HG02763 (cell line): ENCODE measurements at regions not wholly inside any gene's neighbourhood (a gene's known extent, or its start where the extent isn't known, plus 50 kb on each side); places are given as distances from the start of the nearest gene placed in this dataset.

Experiments
- ATAC-seq: cut with Tn5 transposase; IDR thresholded peaks from one replicate; pipeline ENCODE4 v1.9.1; 2021; ENCODE audit warnings: mild to moderate bottlenecking, moderate library complexity; ENCODE audit not compliant: unreplicated experiment

- no peak for ATAC-seq
Measured at GRCh38 chr5:60379907-60380306, 320.1 kb downstream of the DEPDC1B start.

GRCh38 chr5:60377826-60378225, 322.1 kb downstream of the DEPDC1B start:
- ATAC-seq = no peak

DNA sequence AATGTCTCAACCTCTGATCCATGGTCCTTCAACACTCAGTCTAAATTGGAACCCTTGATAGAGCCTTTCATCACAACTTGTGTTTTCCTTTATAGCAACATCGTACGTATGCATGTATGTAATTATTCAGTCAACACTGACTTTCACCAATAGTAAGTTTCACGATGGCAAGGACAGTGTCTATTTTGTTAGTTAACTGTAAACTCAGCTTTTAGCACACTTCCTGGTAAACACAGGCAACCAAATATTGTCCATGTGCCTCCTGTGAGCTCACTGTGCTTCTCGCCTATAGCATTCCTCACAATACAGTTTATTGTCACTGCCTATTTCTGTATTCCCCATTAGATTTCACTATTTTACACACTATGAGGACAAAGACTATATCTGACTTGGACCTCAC, 323.1 kb downstream of the DEPDC1B start:
- no peak for ATAC-seq

DNA sequence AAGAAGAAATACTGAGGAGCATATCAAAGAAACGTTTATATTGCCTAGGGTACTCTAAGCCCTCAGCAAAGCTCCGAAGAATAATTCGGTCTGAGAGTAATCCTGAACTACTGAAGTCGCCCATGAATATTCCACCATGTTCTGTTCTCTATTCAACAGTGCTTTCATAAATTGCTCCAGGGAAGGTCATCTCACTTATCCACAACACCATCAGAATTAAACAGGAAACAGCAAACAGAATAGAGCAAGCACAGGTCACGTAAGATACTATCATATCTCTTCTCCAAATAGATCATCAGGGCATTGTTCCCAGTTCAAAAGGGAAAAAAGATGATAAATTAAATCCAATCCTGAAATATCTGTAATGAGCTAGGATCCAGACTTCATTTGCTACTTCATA, 325.6 kb downstream of the DEPDC1B start:
- no peak for ATAC-seq

DNA sequence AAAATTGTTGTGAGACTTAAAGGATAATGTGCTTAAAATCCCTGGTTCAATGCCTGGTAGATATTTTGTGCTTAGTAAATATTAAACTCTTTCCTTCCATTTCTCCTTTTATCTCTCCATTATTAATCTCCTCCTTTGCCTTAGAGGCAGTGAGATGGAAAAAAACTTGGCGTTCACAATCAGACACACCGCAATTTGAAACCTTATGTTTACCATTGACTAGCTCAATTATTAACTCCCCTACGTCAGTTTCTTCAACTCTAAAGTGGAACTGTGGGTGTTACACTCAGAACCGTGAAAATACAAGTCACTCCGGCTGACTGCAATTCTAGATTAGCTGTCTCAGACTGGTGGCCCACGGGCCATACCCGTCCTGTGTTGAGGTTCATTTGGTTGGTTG, 327.2 kb downstream of the DEPDC1B start:
- no peak for ATAC-seq

- no peak for ATAC-seq
Measured at GRCh38 chr5:60371065-60371464, 328.9 kb downstream of the DEPDC1B start.

GRCh38 chr5:60370508-60370907, 329.5 kb downstream of the DEPDC1B start:
- ATAC-seq = no peak

DNA sequence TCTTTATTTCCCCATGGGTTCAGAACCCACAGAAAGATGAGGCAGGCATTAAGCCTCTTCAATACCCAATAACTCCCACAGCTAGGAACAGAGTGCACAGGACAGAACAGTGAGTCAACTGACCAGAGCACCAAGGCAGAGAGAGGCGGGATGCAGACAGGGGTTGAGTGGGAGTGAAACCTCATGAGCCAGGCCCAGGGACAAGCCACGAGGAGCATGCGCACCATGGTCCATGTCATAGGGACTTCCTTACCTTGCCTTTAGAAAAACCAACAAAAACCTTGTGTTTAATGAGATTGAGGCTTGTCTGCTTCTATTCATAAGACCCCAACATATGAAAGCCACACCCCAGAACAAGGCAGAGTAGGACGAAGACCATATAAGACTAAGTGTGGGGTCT, 330.6 kb downstream of the DEPDC1B start:
- no peak for ATAC-seq

DNA sequence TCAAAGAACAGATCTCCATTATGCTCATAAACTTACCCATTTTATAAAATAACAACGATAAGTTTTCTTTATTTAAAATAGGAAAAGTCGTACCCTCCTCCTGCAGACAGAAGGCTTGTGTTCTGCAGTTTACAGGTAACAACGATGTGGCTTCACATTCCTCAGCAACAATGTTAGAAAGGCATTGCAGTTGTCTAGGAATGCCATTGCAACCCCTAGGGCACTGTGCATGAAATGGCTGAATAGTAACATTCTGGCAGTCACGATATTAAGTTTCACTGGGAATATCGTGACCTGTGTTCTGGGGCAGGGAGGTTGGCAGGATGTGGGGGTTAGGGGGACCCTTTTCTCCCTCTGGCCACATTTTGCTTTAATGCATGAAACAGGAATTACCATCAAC, 331.9 kb downstream of the DEPDC1B start:
- no peak for ATAC-seq

- no peak for ATAC-seq
Measured at GRCh38 chr5:60366489-60366888, 333.5 kb downstream of the DEPDC1B start.

GRCh38 chr5:60365001-60365400, 335.0 kb downstream of the DEPDC1B start:
- ATAC-seq = no peak

- no peak for ATAC-seq
Measured at GRCh38 chr5:60362158-60362557, 337.8 kb downstream of the DEPDC1B start.

GRCh38 chr5:60360355-60360754, 339.6 kb downstream of the DEPDC1B start:
- ATAC-seq = no peak

DNA sequence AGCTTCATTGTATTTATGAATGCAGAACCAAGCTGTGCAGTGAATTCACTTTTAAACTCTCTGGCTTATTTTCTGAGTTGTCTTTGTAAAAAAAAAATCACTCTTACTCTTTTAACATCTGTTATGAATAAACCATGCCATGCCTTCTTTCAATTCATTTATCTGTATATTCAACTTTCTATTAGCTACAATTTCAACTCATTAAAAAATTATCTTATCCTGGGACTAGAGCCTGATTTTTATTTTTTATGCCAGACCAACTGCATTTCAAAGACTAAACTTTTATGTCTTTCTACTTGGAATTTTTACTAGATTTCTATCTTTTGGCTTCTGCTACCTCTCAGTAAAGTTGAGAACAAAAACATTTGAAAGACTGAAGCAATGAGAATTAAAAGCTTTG, 342.7 kb downstream of the DEPDC1B start:
- no peak for ATAC-seq

GRCh38 chr5:60356745-60357144, 343.2 kb downstream of the DEPDC1B start:
- ATAC-seq = no peak

GRCh38 chr5:60355181-60355580, 344.8 kb downstream of the DEPDC1B start:
- ATAC-seq = no peak

DNA sequence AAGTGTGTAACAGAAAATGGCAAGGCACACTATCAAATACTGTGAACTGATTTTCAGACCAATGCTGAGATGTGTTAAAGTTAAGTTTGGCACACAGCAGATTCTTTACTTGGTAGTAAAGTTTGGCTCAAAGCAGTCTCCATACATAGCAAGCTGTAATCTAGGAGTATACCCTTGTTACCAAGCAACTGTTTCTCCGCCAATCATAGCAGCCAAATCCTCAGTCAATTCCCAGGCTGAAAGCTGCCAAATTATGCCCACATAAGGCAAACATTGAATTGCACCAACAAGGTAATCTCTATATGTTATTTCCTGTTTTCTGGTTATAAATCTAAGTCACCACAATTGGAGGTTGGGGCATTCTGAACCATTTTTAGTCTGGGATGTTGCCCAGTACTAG, 345.7 kb downstream of the DEPDC1B start:
- ATAC-seq = no peak

DNA sequence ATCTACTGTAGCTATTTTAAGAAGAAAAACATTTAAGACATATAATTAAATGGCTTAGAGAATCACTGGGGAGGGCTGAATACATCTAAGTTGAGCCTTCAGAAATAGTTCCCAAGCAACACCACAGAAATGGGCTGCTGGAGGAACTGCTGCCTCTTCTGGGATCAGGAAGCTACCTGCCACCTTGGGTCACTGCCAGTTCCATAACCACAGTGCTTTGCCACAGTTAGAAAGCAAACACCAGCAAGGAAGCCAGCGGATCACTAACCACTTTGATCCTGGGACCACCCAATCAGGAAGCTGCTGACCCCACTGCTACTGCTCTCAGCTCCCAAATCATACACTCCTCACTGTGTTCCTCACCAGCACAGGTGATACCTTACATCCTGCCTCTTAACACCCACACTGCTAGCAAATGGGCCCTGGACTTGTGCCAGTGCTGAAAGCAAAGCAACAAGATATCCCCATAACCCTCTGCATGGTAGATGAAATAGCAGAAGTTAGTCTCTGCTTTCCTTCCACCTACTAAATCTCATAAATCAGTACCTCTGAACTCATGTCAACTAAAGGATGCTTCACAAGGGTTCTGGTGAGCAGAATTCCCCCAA, 346.9 kb downstream of the DEPDC1B start:
- ATAC-seq = no peak

DNA sequence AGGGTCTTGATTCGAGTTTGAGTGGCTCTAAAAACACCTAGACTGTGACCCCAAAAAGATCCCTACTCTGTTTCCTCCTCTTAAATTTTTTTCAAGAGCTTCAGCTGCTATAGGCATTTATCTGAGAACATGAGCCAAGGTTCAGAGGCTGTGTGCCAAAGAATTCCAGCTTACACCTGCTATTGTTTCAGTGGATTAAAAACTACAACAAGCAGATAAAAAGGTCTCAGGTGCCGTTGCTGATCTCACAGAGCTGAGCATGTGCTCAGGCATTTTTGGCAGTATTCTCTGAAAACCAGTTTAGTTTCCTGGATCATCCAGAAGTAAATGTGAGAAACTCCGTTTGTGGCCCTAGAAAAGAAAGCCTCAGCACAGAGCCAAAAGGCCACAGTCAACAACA, 349.2 kb downstream of the DEPDC1B start:
- no peak for ATAC-seq

GRCh38 chr5:60349891-60350415, 350.0 kb downstream of the DEPDC1B start:
- ATAC-seq = no peak

DNA sequence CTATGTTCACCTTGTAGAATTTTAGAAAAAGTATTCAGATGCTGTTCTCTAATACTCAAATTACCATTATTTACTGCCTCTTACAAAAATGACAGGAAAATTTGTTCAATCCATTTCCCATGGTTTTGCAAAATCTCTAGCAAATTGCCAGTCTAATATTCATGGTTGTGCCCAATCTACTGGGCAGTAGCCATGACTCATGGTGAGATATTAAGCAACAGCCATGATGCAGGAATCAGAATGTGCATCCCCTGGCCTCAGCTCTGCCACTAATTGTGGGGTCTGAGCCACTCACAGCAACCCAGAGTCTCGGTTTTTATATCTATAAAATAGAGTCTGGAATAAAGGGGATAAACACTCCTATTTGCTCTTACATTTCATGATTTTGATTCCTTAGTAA, 353.6 kb downstream of the DEPDC1B start:
- no peak for ATAC-seq

- no peak for ATAC-seq
Measured at GRCh38 chr5:60343102-60343501, 356.9 kb downstream of the DEPDC1B start.

DNA sequence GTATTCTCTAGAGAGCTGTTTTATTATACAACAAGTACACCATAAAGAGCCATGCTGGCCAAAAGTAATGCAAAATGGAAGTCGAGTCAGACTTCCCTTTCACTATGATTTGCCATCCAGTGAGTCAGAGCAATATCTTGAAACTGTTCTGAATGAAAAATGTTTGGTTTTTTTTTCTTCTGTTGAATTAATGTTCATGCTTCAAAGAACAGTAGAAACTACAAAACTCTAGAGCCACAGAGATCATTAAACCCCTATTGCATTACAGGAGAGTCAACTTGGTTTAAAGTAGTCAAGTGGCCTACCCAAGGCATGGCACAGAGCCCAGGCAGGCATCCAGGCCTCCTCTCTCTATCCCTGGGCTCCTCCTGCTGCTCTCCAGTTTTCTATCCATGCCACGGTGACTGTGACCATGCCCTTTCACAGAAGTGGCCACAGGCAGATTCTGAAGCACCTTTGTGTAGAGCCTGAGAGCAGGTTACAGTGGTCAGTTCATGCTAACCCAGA, 358.9 kb downstream of the DEPDC1B start:
- no peak for ATAC-seq
